ENCODE measurements at regions not wholly inside any gene's neighbourhood (a gene's known extent, or its start where the extent isn't known, plus 50 kb on each side); places are given as distances from the start of the nearest gene placed in this dataset.
"Not testable (repeated sequence)": the region's sequence is repeated elsewhere in the genome, so short reads cannot be mapped to it uniquely, and the experiment has no call there.

- Histone ChIP-seq H3K27ac (no peak overlapping the region), H3K4me3 (no peak overlapping the region), H3K4me1 (replicated peaks in 1 of 2) (peaks cover 0 to 8% of the 10 kb centered on the region in 2 donors)
- no peak for ATAC-seq (replicated peaks in 6 of 8)
- in situ Hi-C loops (cut with MboI; ENCODE audit: low pct_unique_long_range_greater_than_20kb in 2 of 9, low sequenced_read_pairs in 9 of 9, unreplicated experiment in 9 of 9) = no loop called here
- 60 to 100% (median 60%) methylated on average over 1 of the region's 1 CpG; no CpG with 5 or more reads in 7 of the 10 experiments for WGBS, 10 experiments
Observed at GRCh38 chr1:177891809-177892208, 78.0 kb downstream of the SEC16B start.

- Histone ChIP-seq H3K27ac (no peak overlapping the region), H3K4me3 (no peak overlapping the region), H3K4me1 (replicated peaks in 1 of 2) (peaks cover 0 to 3% of the 10 kb centered on the region in 2 donors)
- in situ Hi-C loops (cut with MboI; ENCODE audit: low pct_unique_long_range_greater_than_20kb in 2 of 9, low sequenced_read_pairs in 9 of 9, unreplicated experiment in 9 of 9) = no loop called here
- WGBS, 10 experiments = 0 to 92% (median 88%) methylated on average over 1 of the region's 1 CpG; no CpG with 5 or more reads in 1 of the 10 experiments
- no peak for ATAC-seq (replicated peaks in 6 of 8)
Observed at GRCh38 chr1:177890479-177890878, 79.4 kb downstream of the SEC16B start.

DNA sequence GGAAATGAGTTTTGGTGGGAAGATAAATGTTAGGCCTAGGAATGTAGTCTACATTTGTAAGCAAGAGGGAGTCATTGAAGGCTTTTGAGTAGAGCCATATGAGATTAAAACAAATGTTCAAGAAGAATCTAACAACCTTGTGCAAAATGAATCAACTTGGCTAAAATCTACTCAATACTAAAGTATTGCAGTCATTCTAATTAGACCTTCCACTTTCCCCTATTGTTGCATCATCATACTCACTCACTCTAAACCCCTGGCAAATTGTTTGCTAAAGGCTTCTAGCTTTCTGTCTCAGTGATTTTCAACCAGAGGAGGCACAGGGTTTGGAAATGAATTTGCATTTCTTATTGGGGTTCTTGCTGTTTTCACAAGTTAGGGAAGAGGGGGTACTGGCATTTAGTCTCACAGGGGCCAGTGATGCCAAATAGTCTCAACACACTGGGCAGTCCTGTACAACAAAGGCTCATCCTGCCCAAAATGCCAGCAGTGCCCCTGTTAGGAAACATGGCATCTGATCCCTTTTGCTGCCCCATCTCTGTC is 85.3 kb downstream of the SEC16B start:
- peaks cover 20 to 21% of the 10 kb centered on the region in 2 donors for H3K4me1 ChIP-seq (replicated peaks in 1 of 2)
- H3K27ac ChIP-seq = no peak overlapping the region
- in situ Hi-C loops (cut with MboI; ENCODE audit: low pct_unique_long_range_greater_than_20kb in 2 of 9, low sequenced_read_pairs in 9 of 9, unreplicated experiment in 9 of 9) = no loop called here
- ATAC-seq (replicated peaks in 6 of 8) = no peak
- no peak overlapping the region for H3K4me3 ChIP-seq

GRCh38 chr1:177883581-177883980 is 86.3 kb downstream of the SEC16B start:
- H3K4me3 ChIP-seq = no peak overlapping the region
- ATAC-seq (replicated peaks in 6 of 8) = no peak
- WGBS, 10 experiments = 41 to 100% (median 88%) methylated on average over 1 to 3 of the region's 3 CpGs
- H3K27ac ChIP-seq = no peak overlapping the region
- in situ Hi-C loops (cut with MboI; ENCODE audit: low pct_unique_long_range_greater_than_20kb in 2 of 9, low sequenced_read_pairs in 9 of 9, unreplicated experiment in 9 of 9) = no loop called here
- peaks cover 20 to 23% of the 10 kb centered on the region in 2 donors for H3K4me1 ChIP-seq (replicated peaks in 1 of 2)

GRCh38 chr1:177880339-177880891 is 89.4 kb downstream of the SEC16B start:
- H3K27ac ChIP-seq = peak overlapping the region in 1 of 2 donors; percentile 4
- peaks cover 20 to 23% of the 10 kb centered on the region in 2 donors for H3K4me1 ChIP-seq (replicated peaks in 1 of 2)
- H3K4me3 ChIP-seq = no peak overlapping the region
- WGBS, 10 experiments = 5 to 64% (median 19%) methylated on average over 3 to 7 of the region's 7 CpGs; no CpG with 5 or more reads in 1 of the 10 experiments
- in situ Hi-C loops (cut with MboI; ENCODE audit: low pct_unique_long_range_greater_than_20kb in 2 of 9, low sequenced_read_pairs in 9 of 9, unreplicated experiment in 9 of 9) = no loop called here
- peak in 5 of 8 experiments; percentile 83 to 96 (median 94) for ATAC-seq (replicated peaks in 6 of 8)

GRCh38 chr1:177877086-177877485 is 92.8 kb downstream of the SEC16B start:
- in situ Hi-C loops (cut with MboI; ENCODE audit: low pct_unique_long_range_greater_than_20kb in 2 of 9, low sequenced_read_pairs in 9 of 9, unreplicated experiment in 9 of 9) = no loop called here
- peaks cover 24 to 36% of the 10 kb centered on the region in 2 donors for H3K4me1 ChIP-seq (replicated peaks in 1 of 2)
- no peak overlapping the region for H3K27ac ChIP-seq
- H3K4me3 ChIP-seq = no peak overlapping the region
- no peak for ATAC-seq (replicated peaks in 6 of 8)
- WGBS, 10 experiments = 86 to 100% (median 94%) methylated on average over 1 to 2 of the region's 2 CpGs; no CpG with 5 or more reads in 5 of the 10 experiments

GRCh38 chr1:177873238-177873637 is 96.6 kb downstream of the SEC16B start:
- in situ Hi-C loops (cut with MboI; ENCODE audit: low pct_unique_long_range_greater_than_20kb in 2 of 9, low sequenced_read_pairs in 9 of 9, unreplicated experiment in 9 of 9) = no loop called here
- no peak overlapping the region for H3K27ac ChIP-seq
- peaks cover 8 to 34% of the 10 kb centered on the region in 2 donors for H3K4me1 ChIP-seq (replicated peaks in 1 of 2)
- ATAC-seq (replicated peaks in 6 of 8) = peak; percentile 41 to 99 (median 79)
- H3K4me3 ChIP-seq = no peak overlapping the region
- 0 to 33% (median 24%) methylated on average over 3 to 5 of the region's 5 CpGs; no CpG with 5 or more reads in 3 of the 10 experiments for WGBS, 10 experiments

- WGBS, 10 experiments = 44 to 94% (median 67%) methylated on average over 1 to 10 of the region's 10 CpGs; no CpG with 5 or more reads in 1 of the 10 experiments
- H3K4me3 ChIP-seq = no peak overlapping the region
- in situ Hi-C loops (cut with MboI; ENCODE audit: low pct_unique_long_range_greater_than_20kb in 2 of 9, low sequenced_read_pairs in 9 of 9, unreplicated experiment in 9 of 9) = no loop called here
- peak overlapping the region; percentile 9 to 32 for H3K27ac ChIP-seq
- peaks cover 8 to 34% of the 10 kb centered on the region in 2 donors for H3K4me1 ChIP-seq (replicated peaks in 1 of 2)
- no peak for ATAC-seq (replicated peaks in 6 of 8)
Observed at GRCh38 chr1:177872308-177872900, 97.5 kb downstream of the SEC16B start.

GRCh38 chr1:177871613-177872307 is 98.1 kb downstream of the SEC16B start:
- no peak overlapping the region for H3K4me3 ChIP-seq
- peak in 5 of 8 experiments; percentile 47 to 95 (median 82) for ATAC-seq (replicated peaks in 6 of 8)
- 33 to 76% (median 49%) methylated on average over 2 to 6 of the region's 7 CpGs; no CpG with 5 or more reads in 4 of the 10 experiments for WGBS, 10 experiments
- H3K27ac ChIP-seq = peak overlapping the region; percentile 9 to 32
- in situ Hi-C loops (cut with MboI; ENCODE audit: low pct_unique_long_range_greater_than_20kb in 2 of 9, low sequenced_read_pairs in 9 of 9, unreplicated experiment in 9 of 9) = no loop called here
- peaks cover 8 to 34% of the 10 kb centered on the region in 2 donors for H3K4me1 ChIP-seq (replicated peaks in 1 of 2)

DNA sequence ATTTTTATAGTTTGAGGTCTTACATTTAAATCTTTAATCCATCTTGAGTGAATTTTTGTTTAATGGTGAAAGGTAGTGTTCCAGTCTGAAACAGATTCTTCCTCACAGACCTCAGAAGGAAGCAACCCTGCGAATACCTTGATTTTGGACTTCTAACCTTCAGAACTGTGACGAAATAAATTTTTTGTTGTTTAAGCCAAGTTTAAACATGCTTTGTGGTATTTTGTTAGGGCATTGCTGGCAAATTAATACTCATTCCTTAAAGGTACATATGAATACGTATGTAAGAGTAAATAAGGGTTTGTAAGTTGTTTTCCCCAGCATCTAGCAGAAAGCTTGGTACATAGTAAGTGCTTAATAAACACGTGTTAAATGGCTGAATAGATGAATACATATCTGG is 100.3 kb downstream of the SEC16B start:
- in situ Hi-C loops (cut with MboI; ENCODE audit: low pct_unique_long_range_greater_than_20kb in 2 of 9, low sequenced_read_pairs in 9 of 9, unreplicated experiment in 9 of 9) = no loop called here
- Histone ChIP-seq H3K4me3 (no peak overlapping the region), H3K27ac (no peak overlapping the region), H3K4me1 (replicated peaks in 1 of 2) (peaks cover 8 to 34% of the 10 kb centered on the region in 2 donors)
- WGBS, 10 experiments = 44 to 100% (median 83%) methylated on average over 1 to 4 of the region's 4 CpGs
- no peak for ATAC-seq (replicated peaks in 6 of 8)

DNA sequence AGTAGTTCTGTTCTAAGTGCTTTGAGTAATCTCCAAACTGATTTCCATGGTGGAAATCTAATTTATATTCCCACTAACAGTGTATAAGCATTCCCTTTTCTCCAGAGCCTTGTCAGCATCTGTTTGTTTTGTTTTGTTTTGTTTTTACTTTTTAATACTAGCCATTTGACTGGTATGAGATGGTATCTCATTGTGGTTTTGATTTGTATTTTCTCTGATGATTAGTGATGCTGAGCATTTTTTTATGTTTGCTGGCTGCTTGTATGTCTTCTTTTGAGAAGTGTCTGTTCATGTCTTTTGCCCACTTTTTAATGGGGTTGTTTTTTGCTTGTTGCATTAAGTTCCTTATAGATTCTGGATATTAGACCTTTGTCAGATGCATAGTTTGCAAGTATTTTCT is 100.8 kb downstream of the SEC16B start:
- H3K27ac ChIP-seq; in situ Hi-C loops (cut with MboI; ENCODE audit: low pct_unique_long_range_greater_than_20kb in 2 of 9, low sequenced_read_pairs in 9 of 9, unreplicated experiment in 9 of 9); ATAC-seq (replicated peaks in 6 of 8); H3K4me3 ChIP-seq: not testable (repeated sequence)
- peaks cover 8 to 34% of the 10 kb centered on the region in 2 donors for H3K4me1 ChIP-seq (replicated peaks in 1 of 2)

GRCh38 chr1:177865807-177866206 is 104.1 kb downstream of the SEC16B start:
- ATAC-seq (replicated peaks in 6 of 8) = no peak
- Histone ChIP-seq H3K27ac (no peak overlapping the region), H3K4me3 (no peak overlapping the region), H3K4me1 (replicated peaks in 1 of 2) (peaks cover 0 to 8% of the 10 kb centered on the region in 2 donors)
- WGBS, 10 experiments = 33 to 100% (median 86%) methylated on average over 1 to 3 of the region's 3 CpGs; no CpG with 5 or more reads in 4 of the 10 experiments
- in situ Hi-C loops (cut with MboI; ENCODE audit: low pct_unique_long_range_greater_than_20kb in 2 of 9, low sequenced_read_pairs in 9 of 9, unreplicated experiment in 9 of 9) = no loop called here

- 0 to 100% (median 58%) methylated on average over 2 of the region's 2 CpGs for WGBS, 10 experiments
- Histone ChIP-seq H3K27ac (no peak overlapping the region), H3K4me3 (no peak overlapping the region), H3K4me1 (replicated peaks in 1 of 2) (peaks cover 0 to 3% of the 10 kb centered on the region in 2 donors)
- in situ Hi-C loops (cut with MboI; ENCODE audit: low pct_unique_long_range_greater_than_20kb in 2 of 9, low sequenced_read_pairs in 9 of 9, unreplicated experiment in 9 of 9) = no loop called here
- no peak for ATAC-seq (replicated peaks in 6 of 8)
Observed at GRCh38 chr1:177864538-177865305, 105.1 kb downstream of the SEC16B start.

All from motor neuron (in vitro differentiated cells).